ENCODE measurements at regions not wholly inside any gene's neighbourhood (a gene's known extent, or its start where the extent isn't known, plus 50 kb on each side); places are given as distances from the start of the nearest gene placed in this dataset.

- Histone ChIP-seq H3K4me1 (ENCODE audit: insufficient read depth) (peaks cover 6% of the 10 kb centered on the region; the same call in 1 of the 2 replicates), H3K9me2 (ENCODE audit: insufficient read depth) (no peaks in the 10 kb centered on the region), H3F3A (replicated peaks; ENCODE audit: low read depth) (no peaks in the 10 kb centered on the region), H3K36me3 (ENCODE audit: insufficient read depth) (no peaks in the 10 kb centered on the region), H2AFZ (no peak overlapping the region), H3K4me2 (no peak overlapping the region), H3K4me3 (no peak overlapping the region), H3K79me2 (replicated peaks; ENCODE audit: insufficient read depth) (no peaks in the 10 kb centered on the region), H4K20me1 (replicated peaks; ENCODE audit: insufficient read depth) (no peaks in the 10 kb centered on the region), H3K27me3 (ENCODE audit: insufficient read depth) (no peaks in the 10 kb centered on the region), H3K27ac (ENCODE audit: low read depth) (no peak overlapping the region)
- no peak for DNase-seq (ENCODE audit: low spot score)
- TF ChIP-seq ZNF331 (CRISPR knock-in tag; IDR thresholded peaks at IDR 0.05; ENCODE audit: low read depth) = no peak
- no peak for TF ChIP-seq EZH2phosphoT487 (IDR thresholded peaks at IDR 0.05; ENCODE audit: unreplicated experiment)
- no peak for TF ChIP-seq ZNF462 (CRISPR knock-in tag; IDR thresholded peaks at IDR 0.05)
- no peak for TF ChIP-seq STAT1 (IDR thresholded peaks at IDR 0.05; ENCODE audit: unreplicated experiment)
- TF ChIP-seq REST (IDR thresholded peaks at IDR 0.05; ENCODE audit: unreplicated experiment) = no peak
- TF ChIP-seq NANOG (IDR thresholded peaks at IDR 0.05; ENCODE audit: borderline replicate concordance) = no peak
- no peak for TF ChIP-seq JUNB (IDR thresholded peaks at IDR 0.05; ENCODE audit: unreplicated experiment)
- no peak for TF ChIP-seq EZH2 (IDR thresholded peaks at IDR 0.05; ENCODE audit: low read depth, unreplicated experiment)
- no peak for TF ChIP-seq ZNF114 (CRISPR knock-in tag; IDR thresholded peaks at IDR 0.05)
- TF ChIP-seq POLR2AphosphoS5 (IDR thresholded peaks at IDR 0.05; ENCODE audit: low read depth) = no peak
- no peak for TF ChIP-seq CTCF (conservative IDR thresholded peaks at IDR 0.05; ENCODE audit: low read depth in 2 of 2)
- TF ChIP-seq ETS1 (IDR thresholded peaks at IDR 0.05) = no peak
- no peak for TF ChIP-seq CREB1 (CRISPR knock-in tag; IDR thresholded peaks at IDR 0.05; ENCODE audit: low read depth)
- H3K4me3 Mint-ChIP-seq = no peak overlapping the region
- H3K27me3 Mint-ChIP-seq (ENCODE audit: insufficient read depth, low read depth, poor library complexity) = no peaks in the 10 kb centered on the region
- H3K4me1 Mint-ChIP-seq = no peaks in the 10 kb centered on the region
- no peaks in the 10 kb centered on the region for H3K36me3 Mint-ChIP-seq (ENCODE audit: low read depth)
- no peak overlapping the region for H3K27ac Mint-ChIP-seq
- no peaks in the 10 kb centered on the region for H3K9me3 Mint-ChIP-seq
- ATAC-seq = no peak
These were observed 351.1 kb downstream of the KCNJ2 start for GRCh38 chr17:70520447-70520846.

Measured in GM23338 (cell line).